Dedifferentiated amniotic fluid mesenchymal stem cell (primary cell): ENCODE measurements at regions not wholly inside any gene's neighbourhood (a gene's known extent, or its start where the extent isn't known, plus 50 kb on each side); places are given as distances from the start of the nearest gene placed in this dataset.

ENCODE experiments used
- DNase-seq: peaks from one replicate; pipeline ENCODE4 v3.0.0-alpha.2; 2016; ENCODE audit errors: extremely low spot score

GRCh38 chr9:28598408-28598807 is 1025.1 kb upstream of the C9orf72 start:
- DNase-seq = no peak

GRCh38 chr9:28600226-28600625 is 1026.9 kb upstream of the C9orf72 start:
- no peak for DNase-seq

GRCh38 chr9:28607843-28608242 is 1034.6 kb upstream of the C9orf72 start:
- no peak for DNase-seq

GRCh38 chr9:28610339-28610738 is 1037.1 kb upstream of the C9orf72 start:
- no peak for DNase-seq

- DNase-seq = no peak
Observed at GRCh38 chr9:28616310-28616709, 1043.0 kb upstream of the C9orf72 start.

- no peak for DNase-seq
Observed at GRCh38 chr9:28620011-28620410, 1046.7 kb upstream of the C9orf72 start.

GRCh38 chr9:28620661-28621060 is 1047.4 kb upstream of the C9orf72 start:
- DNase-seq = no peak

GRCh38 chr9:28624771-28625170 is 1051.5 kb upstream of the C9orf72 start:
- DNase-seq = no peak

GRCh38 chr9:28628031-28628430 is 1054.8 kb upstream of the C9orf72 start:
- DNase-seq = no peak

GRCh38 chr9:28648723-28649122 is 1075.4 kb upstream of the C9orf72 start:
- DNase-seq = no peak

- no peak for DNase-seq
Observed at GRCh38 chr9:28650327-28650726, 1077.0 kb upstream of the C9orf72 start.

- no peak for DNase-seq
Observed at GRCh38 chr9:28651050-28651722, 1077.9 kb upstream of the C9orf72 start.

GRCh38 chr9:28653216-28653615 is 1079.9 kb upstream of the C9orf72 start:
- no peak for DNase-seq

- DNase-seq = no peak
Observed at GRCh38 chr9:28656727-28657126, 1083.4 kb upstream of the C9orf72 start.

GRCh38 chr9:28661853-28662252 is 1088.6 kb upstream of the C9orf72 start:
- no peak for DNase-seq

GRCh38 chr9:28662675-28663074 is 1089.4 kb upstream of the C9orf72 start:
- no peak for DNase-seq

GRCh38 chr9:28668158-28668557 is 1094.9 kb upstream of the C9orf72 start:
- no peak for DNase-seq

- no peak for DNase-seq
Observed at GRCh38 chr9:28671000-28671399, 1097.7 kb upstream of the C9orf72 start.

GRCh38 chr9:28678097-28678496 is 1104.8 kb upstream of the C9orf72 start:
- DNase-seq = no peak

- no peak for DNase-seq
Observed at GRCh38 chr9:28688172-28688571, 1114.9 kb upstream of the C9orf72 start.

- no peak for DNase-seq
Observed at GRCh38 chr9:28692012-28692411, 1118.7 kb upstream of the C9orf72 start.

- no peak for DNase-seq
Observed at GRCh38 chr9:28696960-28697359, 1123.7 kb upstream of the C9orf72 start.

- no peak for DNase-seq
Observed at GRCh38 chr9:28699632-28700031, 1126.4 kb upstream of the C9orf72 start.

- no peak for DNase-seq
Observed at GRCh38 chr9:28707616-28708015, 1134.3 kb upstream of the C9orf72 start.
